Stimulated activated CD4-positive, alpha-beta T cell treated with anti-CD3 and anti-CD28 coated beads, Interleukin-4, amount 100 ng/mL, for 4 hours (primary cell): ENCODE measurements at regions not wholly inside any gene's neighbourhood (a gene's known extent, or its start where the extent isn't known, plus 50 kb on each side); places are given as distances from the start of the nearest gene placed in this dataset.

Experiments
- DNase-seq, 2 experiments: peaks; one replicate each; pipeline ENCODE4 v3.0.0-alpha.2; 2020

GRCh38 chr14:61106271-61106958 is 125.4 kb downstream of the SLC38A6 start:
- DNase-seq, result no peak

- DNase-seq, result no peak
Observed at GRCh38 chr14:61104358-61104757, 123.3 kb downstream of the SLC38A6 start.

- no peak for DNase-seq
Observed at GRCh38 chr14:61103541-61104339, 122.7 kb downstream of the SLC38A6 start.

GRCh38 chr14:61102549-61103466 is 121.8 kb downstream of the SLC38A6 start:
- DNase-seq, result no peak
